ENCODE measurements at regions not wholly inside any gene's neighbourhood (a gene's known extent, or its start where the extent isn't known, plus 50 kb on each side); places are given as distances from the start of the nearest gene placed in this dataset.

DNA sequence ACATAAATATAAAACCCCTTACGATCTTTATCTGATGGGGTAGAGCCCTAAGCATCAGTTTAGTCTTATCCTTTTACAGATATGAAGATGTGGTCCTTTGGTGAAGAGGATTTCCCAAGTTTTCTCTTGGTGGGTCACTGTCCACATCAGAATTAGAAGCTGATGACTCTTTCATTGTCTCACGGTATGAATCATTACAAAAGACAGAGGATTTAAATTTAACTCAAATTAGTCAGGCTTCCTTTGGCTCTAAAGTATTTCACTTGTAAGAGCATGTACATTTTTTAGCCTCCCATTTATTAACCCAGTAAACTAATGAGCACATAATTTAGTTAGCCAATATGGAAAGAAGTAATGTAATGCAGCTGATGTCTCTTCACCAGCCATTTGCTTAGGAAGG lies 49.9 kb upstream of the TMEM26 start:
- TF ChIP-seq EZH2phosphoT487 (IDR thresholded peaks at IDR 0.05; ENCODE audit: low read length) (no peak), EZH2 (optimal IDR thresholded peaks at IDR 0.05; ENCODE audit: low read depth, low read length) (no peak)
- TF ChIP-seq, protein P1, sequence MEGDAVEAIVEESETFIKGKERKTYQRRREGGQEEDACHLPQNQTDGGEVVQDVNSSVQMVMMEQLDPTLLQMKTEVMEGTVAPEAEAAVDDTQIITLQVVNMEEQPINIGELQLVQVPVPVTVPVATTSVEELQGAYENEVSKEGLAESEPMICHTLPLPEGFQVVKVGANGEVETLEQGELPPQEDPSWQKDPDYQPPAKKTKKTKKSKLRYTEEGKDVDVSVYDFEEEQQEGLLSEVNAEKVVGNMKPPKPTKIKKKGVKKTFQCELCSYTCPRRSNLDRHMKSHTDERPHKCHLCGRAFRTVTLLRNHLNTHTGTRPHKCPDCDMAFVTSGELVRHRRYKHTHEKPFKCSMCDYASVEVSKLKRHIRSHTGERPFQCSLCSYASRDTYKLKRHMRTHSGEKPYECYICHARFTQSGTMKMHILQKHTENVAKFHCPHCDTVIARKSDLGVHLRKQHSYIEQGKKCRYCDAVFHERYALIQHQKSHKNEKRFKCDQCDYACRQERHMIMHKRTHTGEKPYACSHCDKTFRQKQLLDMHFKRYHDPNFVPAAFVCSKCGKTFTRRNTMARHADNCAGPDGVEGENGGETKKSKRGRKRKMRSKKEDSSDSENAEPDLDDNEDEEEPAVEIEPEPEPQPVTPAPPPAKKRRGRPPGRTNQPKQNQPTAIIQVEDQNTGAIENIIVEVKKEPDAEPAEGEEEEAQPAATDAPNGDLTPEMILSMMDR (IDR thresholded peaks at IDR 0.05; ENCODE audit: low read length): no peak
- Histone ChIP-seq H3K79me2 (ENCODE audit: low read length) (no peaks in the 10 kb centered on the region), H3K27ac (ENCODE audit: low read length) (no peak overlapping the region), H3K4me3 (ENCODE audit: low read length) (no peak overlapping the region), H3K9me3 (replicated peaks; ENCODE audit: insufficient read depth, low read length) (no peaks in the 10 kb centered on the region), H4K20me1 (ENCODE audit: insufficient read depth, low read length) (no peaks in the 10 kb centered on the region), H3F3A (ENCODE audit: insufficient read depth, low read length) (no peaks in the 10 kb centered on the region), H2AFZ (ENCODE audit: low read length) (no peak overlapping the region), H3K4me1 (ENCODE audit: low read length) (no peaks in the 10 kb centered on the region), H3K4me2 (ENCODE audit: low read depth, low read length) (no peak overlapping the region), H3K27me3 (replicated peaks; ENCODE audit: insufficient read depth, low read length) (no peaks in the 10 kb centered on the region), H3K9me2 (replicated peaks; ENCODE audit: insufficient read depth, low read length) (no peaks in the 10 kb centered on the region), H3K9ac (ENCODE audit: low read length) (no peak overlapping the region), H3K36me3 (replicated peaks; ENCODE audit: insufficient read depth, low read length) (no peaks in the 10 kb centered on the region)
- DNase-seq: no peak

Measured in MM.1S (cell line).